Memory B cell (primary cell): ENCODE measurements at regions not wholly inside any gene's neighbourhood (a gene's known extent, or its start where the extent isn't known, plus 50 kb on each side); places are given as distances from the start of the nearest gene placed in this dataset.

Experiments used
- ATAC-seq: fragments of 150-1000 bp; cut with Tn5 transposase; 2 replicates; pipeline ENCODE4 v1.10.0; 2021; ENCODE audit warnings: low read depth, mild to moderate bottlenecking, moderate library complexity
- DNase-seq, 2 donors: peaks; one replicate each; pipeline ENCODE4 v3.0.0; 2022; ENCODE audit warnings: low spot score in 2 of 2
- H3K27ac Mint-ChIP-seq: one replicate; pipeline ENCODE4 v1.8.0; 2022; ENCODE audit warnings: mild to moderate bottlenecking, moderate library complexity, mixed read lengths
- H3K27me3 Mint-ChIP-seq: one replicate; pipeline ENCODE4 v1.8.0; 2022; ENCODE audit warnings: mixed read lengths
- H3K36me3 Mint-ChIP-seq: one replicate; pipeline ENCODE4 v1.8.0; 2022; ENCODE audit warnings: mild to moderate bottlenecking, mixed read lengths
- H3K4me1 Mint-ChIP-seq: one replicate; pipeline ENCODE4 v1.8.0; 2022; ENCODE audit warnings: mixed read lengths
- H3K4me3 Mint-ChIP-seq: one replicate; pipeline ENCODE4 v1.8.0; 2022; ENCODE audit warnings: mild to moderate bottlenecking, moderate library complexity, mixed read lengths
- H3K9me3 Mint-ChIP-seq: one replicate; pipeline ENCODE4 v1.8.0; 2022; ENCODE audit warnings: mixed read lengths

DNA sequence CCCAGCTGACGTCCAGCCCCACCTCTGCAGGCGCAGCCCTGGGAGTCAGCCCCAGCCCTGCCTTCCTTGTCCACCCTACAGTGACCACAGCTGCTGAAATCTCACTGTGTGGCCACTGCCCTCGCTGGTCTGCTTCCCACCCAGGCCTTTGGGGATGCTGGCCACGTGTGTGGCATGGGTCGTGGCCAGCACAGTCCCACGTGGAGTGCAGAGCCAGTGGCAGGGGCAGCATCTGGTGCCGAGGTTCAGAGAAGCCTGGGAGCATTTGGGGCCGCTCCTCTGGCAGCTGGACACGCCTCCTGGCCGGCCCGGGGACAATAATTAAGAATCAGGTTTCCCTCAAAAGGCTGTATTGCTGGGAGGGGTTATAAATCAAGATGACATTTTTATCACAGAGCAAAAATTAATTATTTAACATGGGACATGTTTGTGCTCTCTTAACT is 92.1 kb downstream of the HMX1 start:
- Mint-ChIP-seq H3K4me3 (no peak overlapping the region), H3K27me3 (peaks cover 5% of the 10 kb centered on the region), H3K27ac (no peak overlapping the region), H3K36me3 (no peaks in the 10 kb centered on the region), H3K9me3 (no peaks in the 10 kb centered on the region), H3K4me1 (no peaks in the 10 kb centered on the region)
- no peak for ATAC-seq
- DNase-seq: no peak

DNA sequence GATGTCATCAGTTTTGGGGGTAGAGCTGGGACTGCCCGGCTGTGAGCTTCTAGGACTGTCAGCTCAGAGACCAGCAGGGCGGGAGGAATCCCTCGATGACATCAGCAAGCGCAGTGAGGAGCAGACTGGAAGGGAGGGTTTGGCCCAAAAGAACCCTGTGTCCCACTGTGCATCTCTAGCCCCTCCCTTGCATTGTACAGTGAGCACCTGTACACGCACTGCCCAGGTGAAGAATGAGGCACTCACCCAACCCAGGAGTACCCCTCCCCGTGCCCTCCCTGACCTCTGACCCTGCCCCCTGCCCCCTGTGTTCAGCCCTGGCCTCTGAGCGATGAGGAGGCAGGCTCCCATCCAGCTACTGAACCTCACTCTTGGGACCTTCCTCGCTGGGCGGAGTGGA is 92.9 kb downstream of the HMX1 start:
- ATAC-seq: no peak
- H3K4me3 Mint-ChIP-seq: no peak overlapping the region
- no peaks in the 10 kb centered on the region for H3K9me3 Mint-ChIP-seq
- DNase-seq: no peak
- peaks cover 5% of the 10 kb centered on the region for H3K27me3 Mint-ChIP-seq
- H3K36me3 Mint-ChIP-seq: no peaks in the 10 kb centered on the region
- no peaks in the 10 kb centered on the region for H3K4me1 Mint-ChIP-seq
- H3K27ac Mint-ChIP-seq: no peak overlapping the region

- no peaks in the 10 kb centered on the region for H3K4me1 Mint-ChIP-seq
- DNase-seq: no peak
- no peak for ATAC-seq
- H3K9me3 Mint-ChIP-seq: no peaks in the 10 kb centered on the region
- H3K36me3 Mint-ChIP-seq: no peaks in the 10 kb centered on the region
- no peak overlapping the region for H3K27ac Mint-ChIP-seq
- H3K27me3 Mint-ChIP-seq: peaks cover 5% of the 10 kb centered on the region
- H3K4me3 Mint-ChIP-seq: no peak overlapping the region
Measured at GRCh38 chr4:8778291-8778690, 93.3 kb downstream of the HMX1 start.

- ATAC-seq (no peak), DNase-seq (no peak)
- Mint-ChIP-seq H3K27me3 (peaks cover 5% of the 10 kb centered on the region), H3K36me3 (no peaks in the 10 kb centered on the region), H3K4me1 (no peaks in the 10 kb centered on the region), H3K4me3 (no peak overlapping the region), H3K9me3 (no peaks in the 10 kb centered on the region), H3K27ac (no peak overlapping the region)
Measured at GRCh38 chr4:8777320-8778196, 94.1 kb downstream of the HMX1 start.

GRCh38 chr4:8776366-8776765 is 95.3 kb downstream of the HMX1 start:
- Mint-ChIP-seq H3K27ac (no peak overlapping the region), H3K9me3 (no peaks in the 10 kb centered on the region), H3K36me3 (no peaks in the 10 kb centered on the region), H3K4me1 (no peaks in the 10 kb centered on the region), H3K4me3 (no peak overlapping the region), H3K27me3 (no peaks in the 10 kb centered on the region)
- ATAC-seq (no peak), DNase-seq (no peak)

- DNase-seq (no peak), ATAC-seq (no peak)
- Mint-ChIP-seq H3K4me3 (no peak overlapping the region), H3K4me1 (no peaks in the 10 kb centered on the region), H3K27ac (no peak overlapping the region), H3K27me3 (no peaks in the 10 kb centered on the region), H3K9me3 (no peaks in the 10 kb centered on the region), H3K36me3 (no peaks in the 10 kb centered on the region)
Measured at GRCh38 chr4:8775751-8776355, 95.8 kb downstream of the HMX1 start.

DNA sequence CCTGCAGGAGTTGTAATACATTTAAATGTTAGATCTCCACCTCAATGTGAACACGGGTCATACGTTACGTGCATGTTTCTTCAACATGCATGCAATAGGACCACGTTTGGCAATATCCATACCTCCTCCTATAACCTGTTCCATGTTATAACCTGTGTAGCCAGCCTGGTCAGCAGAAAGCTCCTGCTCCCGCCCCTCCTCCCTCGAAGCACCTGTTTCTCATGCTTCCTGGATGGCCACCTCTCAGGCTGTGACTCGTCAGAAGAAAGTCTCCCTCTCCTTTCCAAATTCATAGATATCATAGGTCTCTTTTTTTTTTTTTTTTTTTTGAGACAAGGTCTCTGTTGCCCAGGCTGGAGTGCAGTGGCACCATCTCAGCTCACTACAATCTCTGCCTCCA is 96.5 kb downstream of the HMX1 start:
- Mint-ChIP-seq H3K36me3 (no peaks in the 10 kb centered on the region), H3K4me3 (no peak overlapping the region), H3K27me3 (no peaks in the 10 kb centered on the region), H3K27ac (no peak overlapping the region), H3K4me1 (no peaks in the 10 kb centered on the region), H3K9me3 (no peaks in the 10 kb centered on the region)
- DNase-seq: no peak
- ATAC-seq: no peak

DNA sequence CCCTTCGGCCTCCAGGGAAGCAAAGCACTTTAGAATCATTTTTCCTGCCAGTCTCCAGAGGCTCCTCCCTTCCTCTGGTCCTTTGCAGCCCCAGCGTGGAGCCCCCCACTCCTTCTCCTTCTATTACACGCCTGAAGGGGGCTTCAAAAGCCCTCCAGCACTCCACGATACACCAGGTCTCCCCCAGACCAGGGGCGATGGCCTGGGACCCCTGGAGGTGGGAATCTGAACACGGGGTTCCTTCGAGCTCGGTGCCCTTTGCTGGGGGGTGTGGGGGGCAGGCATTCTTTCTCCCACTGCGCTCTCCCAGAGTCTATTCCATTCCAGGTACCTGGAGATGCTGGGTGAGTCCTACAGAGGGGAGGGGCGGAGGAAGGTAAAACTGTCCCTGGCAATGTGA is 97.6 kb downstream of the HMX1 start:
- Mint-ChIP-seq H3K27me3 (no peaks in the 10 kb centered on the region), H3K4me1 (no peaks in the 10 kb centered on the region), H3K4me3 (no peak overlapping the region), H3K9me3 (no peaks in the 10 kb centered on the region), H3K36me3 (no peaks in the 10 kb centered on the region), H3K27ac (no peak overlapping the region)
- DNase-seq (no peak), ATAC-seq (no peak)

DNA sequence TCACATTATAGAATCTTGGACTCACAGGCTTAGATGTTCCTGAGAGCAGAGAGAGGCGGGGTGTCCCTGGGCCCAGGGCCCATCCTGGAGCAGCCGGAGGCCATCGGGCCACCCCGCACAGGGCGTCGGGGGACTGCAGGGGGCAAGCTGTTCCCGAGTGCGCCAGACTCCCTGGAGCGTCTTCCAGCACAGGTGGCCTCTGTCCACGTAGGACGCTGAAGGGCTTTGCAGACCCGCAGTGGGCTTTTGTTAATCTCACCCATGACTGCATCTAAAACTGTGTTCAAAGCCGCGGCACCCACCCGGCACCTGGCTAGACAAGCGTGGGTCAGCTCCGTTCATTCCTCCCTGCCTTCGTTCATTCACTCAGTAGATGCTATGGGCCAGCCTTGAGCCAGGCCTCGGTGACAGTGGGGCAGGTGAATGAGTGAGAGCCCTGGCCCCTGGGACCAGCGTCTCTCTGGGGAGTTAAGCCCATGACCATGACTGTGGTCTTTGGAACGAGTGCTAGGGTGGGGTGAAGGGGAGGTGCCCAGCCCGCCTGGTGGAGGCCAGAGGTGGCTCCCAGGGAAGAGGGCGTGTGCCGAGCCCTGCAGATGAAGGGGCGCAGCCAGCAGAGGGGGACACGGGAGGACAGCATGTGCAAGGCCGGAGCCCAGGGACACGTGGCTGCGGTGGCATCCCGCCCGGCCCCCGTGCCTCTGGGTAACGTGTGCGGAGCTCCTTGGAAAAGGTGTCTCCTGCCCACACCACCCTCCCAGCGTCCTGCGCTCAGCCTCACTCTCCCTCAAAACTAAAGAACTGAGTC is 98.3 kb downstream of the HMX1 start:
- H3K36me3 Mint-ChIP-seq: no peaks in the 10 kb centered on the region
- no peaks in the 10 kb centered on the region for H3K27me3 Mint-ChIP-seq
- ATAC-seq: no peak
- H3K4me3 Mint-ChIP-seq: no peak overlapping the region
- no peak for DNase-seq
- H3K27ac Mint-ChIP-seq: no peak overlapping the region
- H3K4me1 Mint-ChIP-seq: no peaks in the 10 kb centered on the region
- no peaks in the 10 kb centered on the region for H3K9me3 Mint-ChIP-seq

DNA sequence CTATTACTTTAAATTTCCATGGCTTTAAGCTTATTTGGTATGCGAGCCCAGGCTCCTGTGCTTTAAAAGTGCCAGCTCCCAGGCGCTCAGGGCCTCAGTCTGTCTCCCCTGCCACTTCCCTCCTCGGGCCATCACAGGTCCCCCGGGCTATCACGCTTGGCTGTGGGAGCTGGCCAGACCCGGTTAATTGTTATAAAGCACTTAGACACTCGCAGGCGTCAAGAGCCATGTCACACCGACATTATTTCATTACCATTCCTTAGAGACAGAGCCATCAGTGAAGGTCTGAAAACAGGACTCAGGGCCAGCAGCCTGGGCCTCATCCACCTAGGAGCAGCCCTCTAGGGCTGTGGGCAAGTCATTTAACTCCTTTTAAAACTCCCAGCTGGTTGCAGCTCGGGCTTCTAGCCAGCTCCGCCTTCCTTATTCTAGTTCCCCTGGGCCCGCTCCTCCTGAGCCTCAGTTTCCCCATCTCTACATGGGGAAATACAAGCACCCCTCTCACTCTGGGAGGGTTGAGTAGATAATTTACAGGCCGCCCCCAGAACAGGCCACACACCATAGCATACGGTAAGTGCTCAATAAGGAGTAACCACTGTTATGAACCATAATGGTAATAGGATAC is 99.0 kb downstream of the HMX1 start:
- no peaks in the 10 kb centered on the region for H3K36me3 Mint-ChIP-seq
- H3K4me1 Mint-ChIP-seq: no peaks in the 10 kb centered on the region
- no peaks in the 10 kb centered on the region for H3K9me3 Mint-ChIP-seq
- ATAC-seq (no peak), DNase-seq (no peak)
- no peaks in the 10 kb centered on the region for H3K27me3 Mint-ChIP-seq
- H3K4me3 Mint-ChIP-seq: no peak overlapping the region
- H3K27ac Mint-ChIP-seq: no peak overlapping the region

DNA sequence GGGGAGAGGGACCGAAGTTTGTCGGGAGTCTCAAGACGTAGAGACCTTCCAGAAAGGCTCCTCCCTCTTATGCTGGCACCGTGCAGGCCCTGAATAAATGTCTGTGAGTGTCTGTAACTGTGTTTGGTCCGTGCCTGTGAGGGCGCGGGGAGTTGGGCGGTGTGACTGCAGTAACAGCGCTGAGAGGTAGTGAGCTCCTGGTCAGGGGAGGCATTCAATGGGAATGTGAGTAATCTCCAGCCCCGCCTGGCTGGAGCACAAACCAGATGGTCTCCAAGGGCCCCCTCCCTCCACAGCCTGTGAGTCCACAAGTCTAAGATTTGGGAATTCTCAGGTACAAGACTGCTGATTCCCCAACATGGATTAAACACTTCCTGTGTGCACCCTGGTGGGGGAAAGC is 100.0 kb downstream of the HMX1 start:
- no peak for ATAC-seq
- H3K4me3 Mint-ChIP-seq: no peak overlapping the region

GRCh38 chr4:8771258-8771590 is 100.4 kb downstream of the HMX1 start:
- Mint-ChIP-seq H3K4me3 (no peak overlapping the region), H3K27me3 (no peaks in the 10 kb centered on the region), H3K4me1 (no peaks in the 10 kb centered on the region), H3K9me3 (no peaks in the 10 kb centered on the region), H3K27ac (no peak overlapping the region), H3K36me3 (no peaks in the 10 kb centered on the region)
- ATAC-seq (no peak), DNase-seq (no peak)

More for the DNA sequence above, 100.0 kb downstream of the HMX1 start:
- DNase-seq: no peak
- Mint-ChIP-seq H3K9me3 (no peaks in the 10 kb centered on the region), H3K27ac (no peak overlapping the region), H3K4me1 (no peaks in the 10 kb centered on the region), H3K36me3 (no peaks in the 10 kb centered on the region), H3K27me3 (no peaks in the 10 kb centered on the region)

GRCh38 chr4:8770518-8771257 is 101.0 kb downstream of the HMX1 start:
- H3K27ac Mint-ChIP-seq: no peak overlapping the region
- no peaks in the 10 kb centered on the region for H3K9me3 Mint-ChIP-seq
- H3K36me3 Mint-ChIP-seq: no peaks in the 10 kb centered on the region
- no peak overlapping the region for H3K4me3 Mint-ChIP-seq
- DNase-seq: no peak
- ATAC-seq: no peak
- H3K27me3 Mint-ChIP-seq: no peaks in the 10 kb centered on the region
- no peaks in the 10 kb centered on the region for H3K4me1 Mint-ChIP-seq
